HCT116 (cell line): ENCODE measurements at regions not wholly inside any gene's neighbourhood (a gene's known extent, or its start where the extent isn't known, plus 50 kb on each side); places are given as distances from the start of the nearest gene placed in this dataset.

Source experiments
- ATAC-seq: fragments of 200-7000 bp; cut with Tn5 transposase; 2 replicates; pipeline ENCODE4 v1.9.1; 2020; ENCODE audit warnings: mild to moderate bottlenecking, moderate library complexity
- BruUV-seq: library from RNA; stranded (reverse); fragments of 400-500 nt; replicated peaks from 2 replicates; lab custom pipeline; 2021; lab: Mats Ljungman, UMichigan
- CTCF ChIA-PET: fragments of 300-600 bp; sonication (Branson Sonifier 250); formaldehyde crosslinking; loops from one replicate; lab custom pipeline; 2021; ENCODE audit warnings: antibody characterized with exemption; lab: Charles Lee
- POLR2A ChIA-PET: fragments of 300-600, 350-600 bp; sonication (Branson Sonifier 250); formaldehyde crosslinking; loops from one replicate; lab custom pipeline; 2021; ENCODE audit warnings: antibody characterized with exemption; lab: Charles Lee
- RAD21 ChIA-PET, 2 experiments: fragments of 300-600 bp; sonication (Branson Sonifier 250); formaldehyde crosslinking; loops; one replicate each; lab custom pipeline; 2023; ENCODE audit warnings: low total read pairs in 2 of 2; ENCODE audit not compliant: uncharacterized antibody in 2 of 2, unreplicated experiment in 2 of 2, low non-redundant PET in 1 of 2; lab: Charles Lee
- DNase-seq: peaks from one replicate; pipeline ENCODE4 v3.0.0-alpha.2; 2010; ENCODE audit warnings: low read depth, low spot score
- H2AFZ ChIP-seq: fragments of 200-600 bp; shearing (Covaris generic), sonication (generic); 2 replicates; pipeline ENCODE4 v1.6.1; 2017; ENCODE audit warnings: low read depth, mixed run types, mixed read lengths, antibody characterized with exemption, low read length; ENCODE audit not compliant: poor library complexity, severe bottlenecking
- H3K27ac ChIP-seq: 2 replicates; pipeline ENCODE4 v1.5.1; 2012; ENCODE audit warnings: low read depth, low read length
- H3K27me3 ChIP-seq: fragments of 200-600 bp; sonication (generic); 2 replicates; pipeline ENCODE4 v1.6.1; 2016; ENCODE audit warnings: mixed run types, low read length, mixed read lengths; ENCODE audit not compliant: insufficient read depth
- H3K36me3 ChIP-seq, 2 experiments: fragments of 200-500 bp in 1 of 2; fragments of 200-600 bp in 1 of 2; sonication (Bioruptor generic) in 1 of 2; sonication (generic) in 1 of 2; 2 replicates each; pipeline versions ENCODE4 v1.5.1 to v1.6.1; 2014 to 2016; ENCODE audit warnings: low read length in 2 of 2, inconsistent platforms in 1 of 2, mixed read lengths in 1 of 2, mixed run types in 1 of 2; ENCODE audit not compliant: insufficient read depth in 2 of 2, control insufficient read depth in 1 of 2
- H3K4me1 ChIP-seq, 2 experiments: fragments of 200-600 bp in 1 of 2; sonication (generic) in 1 of 2; 2 replicates each; pipeline versions ENCODE4 v1.5.1 to v1.6.1; 2012 to 2017; ENCODE audit warnings: low read length in 2 of 2, inconsistent platforms in 1 of 2, mild to moderate bottlenecking in 1 of 2, mixed read lengths in 1 of 2, mixed run types in 1 of 2, moderate library complexity in 1 of 2; ENCODE audit not compliant: insufficient read depth in 2 of 2, control insufficient read depth in 1 of 2
- H3K4me2 ChIP-seq: fragments of 200-600 bp; sonication (generic); 2 replicates; pipeline ENCODE4 v1.6.1; 2017; ENCODE audit warnings: mixed run types, low read length, mixed read lengths
- H3K4me3 ChIP-seq, 2 experiments: fragments of 200-600 bp in 1 of 2; sonication (generic) in 1 of 2; replicated peaks in 1 of 2; 2 replicates each; pipeline ENCODE4 v1.5.1; 2011 to 2016; ENCODE audit warnings: low read length in 2 of 2, control low read depth in 1 of 2, low read depth in 1 of 2, mild to moderate bottlenecking in 1 of 2, mixed read lengths in 1 of 2, mixed run types in 1 of 2
- H3K79me2 ChIP-seq: fragments of 200-600 bp; sonication (generic); 2 replicates; pipeline ENCODE4 v1.6.1; 2017; ENCODE audit warnings: mild to moderate bottlenecking, mixed run types, low read length, moderate library complexity, mixed read lengths; ENCODE audit not compliant: insufficient read depth
- H3K9ac ChIP-seq: fragments of 200-600 bp; sonication (generic); 2 replicates; pipeline ENCODE4 v1.6.1; 2016; ENCODE audit warnings: low read length, mixed read lengths
- H3K9me2 ChIP-seq: fragments of 200-600 bp; sonication (generic), shearing (Covaris generic); 2 replicates; pipeline ENCODE4 v1.6.1; 2017; ENCODE audit warnings: mixed run types, mild to moderate bottlenecking, moderate library complexity; ENCODE audit not compliant: insufficient read depth
- H3K9me3 ChIP-seq, 2 experiments: fragments of 200-500 bp in 1 of 2; fragments of 200-600 bp in 1 of 2; sonication (Bioruptor generic) in 1 of 2; sonication (generic) in 1 of 2; 2 replicates each; pipeline ENCODE4 v1.6.1; 2014 to 2017; ENCODE audit warnings: low read length in 2 of 2, mixed read lengths in 2 of 2, inconsistent platforms in 1 of 2, low read depth in 1 of 2, mild to moderate bottlenecking in 1 of 2, mixed run types in 1 of 2, moderate library complexity in 1 of 2; ENCODE audit not compliant: control insufficient read depth in 1 of 2, insufficient read depth in 1 of 2
- H4K20me1 ChIP-seq: fragments of 200-600 bp; sonication (generic), shearing (Covaris generic); 2 replicates; pipeline ENCODE4 v1.6.1; 2017; ENCODE audit warnings: mixed run types, mild to moderate bottlenecking, moderate library complexity; ENCODE audit not compliant: insufficient read depth
- CBX3 ChIP-seq: IDR thresholded peaks from 2 replicates; pipeline ENCODE4 v1.6.1; 2012; ENCODE audit warnings: low read depth
- EZH2phosphoT487 ChIP-seq: fragments of 200-600 bp; IDR thresholded peaks from 2 replicates; pipeline ENCODE4 v1.6.1; 2018; ENCODE audit warnings: antibody characterized with exemption, borderline replicate concordance
- FOSL1 ChIP-seq: IDR thresholded peaks from 2 replicates; pipeline ENCODE4 v1.6.1; 2012; ENCODE audit warnings: low read depth
- MAX ChIP-seq: IDR thresholded peaks from 2 replicates; pipeline ENCODE4 v1.6.1; 2012
- POLR2A ChIP-seq: IDR thresholded peaks from 2 replicates; pipeline ENCODE4 v1.7.0; 2011; ENCODE audit warnings: borderline replicate concordance; ENCODE audit not compliant: insufficient read depth, insufficient read length; ENCODE audit errors: extremely low read depth
- POLR2AphosphoS5 ChIP-seq: IDR thresholded peaks from 2 replicates; pipeline ENCODE4 v1.6.1; 2011; ENCODE audit warnings: mild to moderate bottlenecking, low read depth, low read length, moderate library complexity
- SIN3A ChIP-seq: IDR thresholded peaks from 2 replicates; pipeline ENCODE4 v1.6.1; 2012; ENCODE audit warnings: low read depth
- SP1 ChIP-seq: IDR thresholded peaks from 2 replicates; pipeline ENCODE4 v1.6.1; 2012; ENCODE audit warnings: low read depth
- SRF ChIP-seq: IDR thresholded peaks from 2 replicates; pipeline ENCODE4 v1.6.1; 2012; ENCODE audit warnings: low read depth
- TCF7L2 ChIP-seq: IDR thresholded peaks from 2 replicates; pipeline ENCODE4 v1.7.0; 2011; ENCODE audit warnings: borderline replicate concordance, inconsistent platforms; ENCODE audit not compliant: insufficient read depth, insufficient read length; ENCODE audit errors: extremely low read depth
- YY1 ChIP-seq: IDR thresholded peaks from 2 replicates; pipeline ENCODE4 v1.6.1; 2011; ENCODE audit warnings: low read length, low read depth, moderate library complexity, mild to moderate bottlenecking; ENCODE audit not compliant: insufficient replicate concordance; ENCODE audit errors: extremely low read depth
- ZFX ChIP-seq: fragments of 450-650 bp; IDR thresholded peaks from 2 replicates; pipeline ENCODE4 v1.6.1; 2017
- intact Hi-C: fragments of 100-400 bp; cut with micrococcal nuclease; formaldehyde crosslinking; loops from 2 replicates; pipeline ENCODE4 v1.10.0; 2022
- TF ChIP-seq, protein P1 (sequence below): IDR thresholded peaks from 2 replicates; pipeline ENCODE4 v1.6.1; 2011; ENCODE audit warnings: mild to moderate bottlenecking, low read length, moderate library complexity; ENCODE audit not compliant: insufficient replicate concordance; ENCODE audit errors: extremely low read depth

DNA sequence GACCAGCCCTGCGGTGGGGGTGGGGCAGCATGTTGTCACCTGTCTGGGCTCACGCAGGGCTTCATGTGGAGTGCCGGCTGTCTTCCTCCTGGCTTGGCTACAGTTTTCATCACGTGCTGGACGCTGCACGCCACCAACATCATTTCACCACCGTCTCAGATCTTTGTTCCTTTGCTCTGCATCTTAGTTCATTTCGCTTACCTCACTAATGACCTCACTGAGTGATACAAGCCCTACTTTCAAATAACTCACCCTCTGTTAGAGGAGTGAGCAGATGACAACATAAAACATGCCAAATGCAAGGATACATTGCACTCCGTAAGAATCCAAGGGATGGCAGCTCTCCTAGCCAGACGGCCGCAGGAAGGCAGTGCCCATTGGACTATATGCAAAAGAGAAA lies 527.5 kb downstream of the GALR1 start:
- Histone ChIP-seq H3K9ac (no peak overlapping the region), H3K36me3 (no peaks in the 10 kb centered on the region), H3K9me2 (no peaks in the 10 kb centered on the region), H2AFZ (no peak overlapping the region), H3K4me1 (no peaks in the 10 kb centered on the region), H3K27me3 (no peaks in the 10 kb centered on the region), H3K4me2 (no peak overlapping the region), H3K79me2 (no peaks in the 10 kb centered on the region), H4K20me1 (no peaks in the 10 kb centered on the region), H3K4me3 (no peak overlapping the region), H3K9me3 (peaks cover 8 to 26% of the 10 kb centered on the region in 2 experiments; a peak in 2 of 4 replicates), H3K27ac (no peak overlapping the region)
- intact Hi-C loops = no loop called here
- RAD21 ChIA-PET = no interaction called here
- POLR2A ChIA-PET = no interaction called here
- no peak for ATAC-seq
- TF ChIP-seq SIN3A (no peak), SP1 (no peak), FOSL1 (no peak), YY1 (no peak), MAX (no peak), TCF7L2 (no peak), POLR2A (no peak), SRF (no peak), POLR2AphosphoS5 (no peak), CBX3 (no peak), ZFX (no peak), EZH2phosphoT487 (no peak)
- TF ChIP-seq, protein P1, sequence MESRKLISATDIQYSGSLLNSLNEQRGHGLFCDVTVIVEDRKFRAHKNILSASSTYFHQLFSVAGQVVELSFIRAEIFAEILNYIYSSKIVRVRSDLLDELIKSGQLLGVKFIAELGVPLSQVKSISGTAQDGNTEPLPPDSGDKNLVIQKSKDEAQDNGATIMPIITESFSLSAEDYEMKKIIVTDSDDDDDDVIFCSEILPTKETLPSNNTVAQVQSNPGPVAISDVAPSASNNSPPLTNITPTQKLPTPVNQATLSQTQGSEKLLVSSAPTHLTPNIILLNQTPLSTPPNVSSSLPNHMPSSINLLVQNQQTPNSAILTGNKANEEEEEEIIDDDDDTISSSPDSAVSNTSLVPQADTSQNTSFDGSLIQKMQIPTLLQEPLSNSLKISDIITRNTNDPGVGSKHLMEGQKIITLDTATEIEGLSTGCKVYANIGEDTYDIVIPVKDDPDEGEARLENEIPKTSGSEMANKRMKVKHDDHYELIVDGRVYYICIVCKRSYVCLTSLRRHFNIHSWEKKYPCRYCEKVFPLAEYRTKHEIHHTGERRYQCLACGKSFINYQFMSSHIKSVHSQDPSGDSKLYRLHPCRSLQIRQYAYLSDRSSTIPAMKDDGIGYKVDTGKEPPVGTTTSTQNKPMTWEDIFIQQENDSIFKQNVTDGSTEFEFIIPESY = no peak
- DNase-seq = no peak
- no TSS peak for BruUV-seq
- CTCF ChIA-PET = no interaction called here
